ENCODE measurements at regions not wholly inside any gene's neighbourhood (a gene's known extent, or its start where the extent isn't known, plus 50 kb on each side); places are given as distances from the start of the nearest gene placed in this dataset.

DNA sequence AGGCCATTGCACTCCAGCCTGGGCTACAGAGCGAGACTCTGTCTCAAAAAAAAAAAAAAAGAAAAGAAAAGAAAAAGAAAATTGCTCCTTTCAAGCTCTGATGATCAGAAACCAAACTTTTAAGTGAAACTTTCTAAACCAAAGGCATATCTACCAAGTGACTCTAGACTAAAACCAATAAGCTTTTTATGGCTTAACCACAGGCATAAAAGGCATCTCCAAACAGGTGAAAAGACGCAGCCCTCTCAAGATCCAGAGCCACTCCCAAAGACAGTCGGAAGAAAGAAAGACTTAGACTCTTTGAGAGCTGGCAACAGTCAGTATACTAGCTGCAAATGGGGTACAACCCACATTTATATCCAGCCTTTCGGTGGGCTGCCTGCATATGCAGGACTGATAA, 117.1 kb upstream of the AP1S2 start:
- TF ChIP-seq POLR2A (IDR thresholded peaks at IDR 0.05; ENCODE audit: low read length) (no peak), GATA1 (IDR thresholded peaks at IDR 0.05; ENCODE audit: low read depth, low read length) (no peak)
